ENCODE measurements at regions not wholly inside any gene's neighbourhood (a gene's known extent, or its start where the extent isn't known, plus 50 kb on each side); places are given as distances from the start of the nearest gene placed in this dataset.

- intact Hi-C loops (cut with micrococcal nuclease) = no loop called here
- Mint-ChIP-seq H3K36me3 (no peaks in the 10 kb centered on the region), H3K27me3 (ENCODE audit: low read depth in 3 of 3) (no peaks in the 10 kb centered on the region), H3K27ac (no peak overlapping the region), H3K4me1 (no peaks in the 10 kb centered on the region), H3K9me3 (peaks cover 0 to 7% (median 4%) of the 10 kb centered on the region in 7 donors), H3K4me3 (no peak overlapping the region)
- 95% methylated on average over 12 of the region's 14 CpGs for WGBS (ENCODE audit: insufficient coverage)
- Histone ChIP-seq H3K4me3 (replicated peaks in 1 of 3; ENCODE audit: low read depth in 2 of 3, low read length in 3 of 3) (no peak overlapping the region), H3K27me3 (ENCODE audit: control insufficient read depth in 2 of 2, insufficient read depth in 2 of 2, low read length in 2 of 2) (no peaks in the 10 kb centered on the region), H4K20me1 (ENCODE audit: insufficient read depth, low read length) (no peaks in the 10 kb centered on the region), H3K79me2 (ENCODE audit: insufficient read depth, low read length) (no peaks in the 10 kb centered on the region), H3K9me3 (replicated peaks in 1 of 2; ENCODE audit: control insufficient read depth in 1 of 2, insufficient read depth in 1 of 2, low read length in 2 of 2) (no peaks in the 10 kb centered on the region), H3K4me1 (ENCODE audit: control insufficient read depth in 1 of 2, insufficient read depth in 2 of 2, low read length in 2 of 2) (no peaks in the 10 kb centered on the region), H3K36me3 (replicated peaks in 1 of 2; ENCODE audit: control insufficient read depth in 1 of 2, insufficient read depth in 2 of 2, low read length in 2 of 2) (no peaks in the 10 kb centered on the region), H3K9ac (ENCODE audit: insufficient read depth, low read length, poor library complexity, severe bottlenecking) (no peak overlapping the region), H2AFZ (ENCODE audit: insufficient read depth, low read depth, low read length, poor library complexity, severe bottlenecking) (no peak overlapping the region), H3K27ac (ENCODE audit: low read depth in 1 of 2, low read length in 2 of 2) (no peak overlapping the region), H3K4me2 (replicated peaks; ENCODE audit: extremely low read depth, low read length, poor library complexity, severe bottlenecking) (no peak overlapping the region)
- TF ChIP-seq, protein P1, sequence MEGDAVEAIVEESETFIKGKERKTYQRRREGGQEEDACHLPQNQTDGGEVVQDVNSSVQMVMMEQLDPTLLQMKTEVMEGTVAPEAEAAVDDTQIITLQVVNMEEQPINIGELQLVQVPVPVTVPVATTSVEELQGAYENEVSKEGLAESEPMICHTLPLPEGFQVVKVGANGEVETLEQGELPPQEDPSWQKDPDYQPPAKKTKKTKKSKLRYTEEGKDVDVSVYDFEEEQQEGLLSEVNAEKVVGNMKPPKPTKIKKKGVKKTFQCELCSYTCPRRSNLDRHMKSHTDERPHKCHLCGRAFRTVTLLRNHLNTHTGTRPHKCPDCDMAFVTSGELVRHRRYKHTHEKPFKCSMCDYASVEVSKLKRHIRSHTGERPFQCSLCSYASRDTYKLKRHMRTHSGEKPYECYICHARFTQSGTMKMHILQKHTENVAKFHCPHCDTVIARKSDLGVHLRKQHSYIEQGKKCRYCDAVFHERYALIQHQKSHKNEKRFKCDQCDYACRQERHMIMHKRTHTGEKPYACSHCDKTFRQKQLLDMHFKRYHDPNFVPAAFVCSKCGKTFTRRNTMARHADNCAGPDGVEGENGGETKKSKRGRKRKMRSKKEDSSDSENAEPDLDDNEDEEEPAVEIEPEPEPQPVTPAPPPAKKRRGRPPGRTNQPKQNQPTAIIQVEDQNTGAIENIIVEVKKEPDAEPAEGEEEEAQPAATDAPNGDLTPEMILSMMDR (IDR thresholded peaks at IDR 0.05) = no peak
- no peak for DNase-seq
Observed at GRCh38 chr4:165714650-165715049, 158.4 kb upstream of the TLL1 start.

GRCh38 chr4:165715211-165715610 lies 157.8 kb upstream of the TLL1 start:
- no peaks in the 10 kb centered on the region for H3K36me3 Mint-ChIP-seq
- H3K9me3 Mint-ChIP-seq = peaks cover 0 to 7% (median 4%) of the 10 kb centered on the region in 7 donors
- no peaks in the 10 kb centered on the region for H3K36me3 ChIP-seq (replicated peaks in 1 of 2; ENCODE audit: control insufficient read depth in 1 of 2, insufficient read depth in 2 of 2, low read length in 2 of 2)
- H2AFZ ChIP-seq (ENCODE audit: insufficient read depth, low read depth, low read length, poor library complexity, severe bottlenecking) = no peak overlapping the region
- TF ChIP-seq, protein P1 (IDR thresholded peaks at IDR 0.05) = no peak
- no peaks in the 10 kb centered on the region for H3K79me2 ChIP-seq (ENCODE audit: insufficient read depth, low read length)
- WGBS (ENCODE audit: insufficient coverage) = no CpG with 5 or more reads among the region's 1 CpG
- intact Hi-C loops (cut with micrococcal nuclease) = no loop called here
- H3K4me3 ChIP-seq (replicated peaks in 1 of 3; ENCODE audit: low read depth in 2 of 3, low read length in 3 of 3) = no peak overlapping the region
- H3K27me3 Mint-ChIP-seq (ENCODE audit: low read depth in 3 of 3) = peaks cover 0 to 3% (median 0%) of the 10 kb centered on the region in 3 donors
- no peak overlapping the region for H3K27ac Mint-ChIP-seq
- H3K9ac ChIP-seq (ENCODE audit: insufficient read depth, low read length, poor library complexity, severe bottlenecking) = no peak overlapping the region
- no peaks in the 10 kb centered on the region for H3K27me3 ChIP-seq (ENCODE audit: control insufficient read depth in 2 of 2, insufficient read depth in 2 of 2, low read length in 2 of 2)
- no peak overlapping the region for H3K4me2 ChIP-seq (replicated peaks; ENCODE audit: extremely low read depth, low read length, poor library complexity, severe bottlenecking)
- H3K4me1 Mint-ChIP-seq = no peaks in the 10 kb centered on the region
- H3K4me1 ChIP-seq (ENCODE audit: control insufficient read depth in 1 of 2, insufficient read depth in 2 of 2, low read length in 2 of 2) = no peaks in the 10 kb centered on the region
- H3K9me3 ChIP-seq (replicated peaks in 1 of 2; ENCODE audit: control insufficient read depth in 1 of 2, insufficient read depth in 1 of 2, low read length in 2 of 2) = no peaks in the 10 kb centered on the region
- no peak for DNase-seq
- no peak overlapping the region for H3K27ac ChIP-seq (ENCODE audit: low read depth in 1 of 2, low read length in 2 of 2)
- no peak overlapping the region for H3K4me3 Mint-ChIP-seq
- no peaks in the 10 kb centered on the region for H4K20me1 ChIP-seq (ENCODE audit: insufficient read depth, low read length)

Data from CD14-positive monocyte (primary cell).